Activated T-cell treated with anti-CD3 and anti-CD28 coated beads, Interleukin-2, amount 50 U/mL, for 48 hours (primary cell): ENCODE measurements at regions not wholly inside any gene's neighbourhood (a gene's known extent, or its start where the extent isn't known, plus 50 kb on each side); places are given as distances from the start of the nearest gene placed in this dataset.
"Not testable (repeated sequence)": the region's sequence is repeated elsewhere in the genome, so short reads cannot be mapped to it uniquely, and the experiment has no call there.

Experiments
- DNase-seq, 2 experiments: peaks; one replicate each; pipeline ENCODE4 v3.0.0-alpha.2; 2020

GRCh38 chr5:106401561-106401960, 1269.2 kb downstream of the EFNA5 start:
- no peak for DNase-seq

- no peak for DNase-seq
Observed at GRCh38 chr5:106399391-106399790, 1271.3 kb downstream of the EFNA5 start.

DNA sequence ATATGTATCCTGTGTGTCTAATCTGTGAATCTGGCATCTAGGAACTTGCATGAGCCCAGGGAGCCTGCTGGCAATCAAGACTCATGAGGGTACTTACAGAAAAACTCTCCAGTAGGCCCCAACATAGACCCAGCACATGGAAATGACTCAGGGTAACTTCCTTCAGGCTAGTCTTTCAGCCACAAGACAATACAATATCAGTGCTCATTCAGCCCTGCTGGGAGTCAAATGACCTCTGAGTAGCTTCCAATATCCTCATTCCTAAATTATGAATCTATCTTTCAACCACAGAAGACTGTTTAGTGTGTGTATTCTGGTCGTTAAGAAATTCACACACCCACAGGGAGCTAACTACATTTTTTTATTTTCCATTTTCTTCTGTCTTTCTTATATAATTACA, 1273.0 kb downstream of the EFNA5 start:
- no peak for DNase-seq

GRCh38 chr5:106393276-106393675, 1277.5 kb downstream of the EFNA5 start:
- DNase-seq = no peak

DNA sequence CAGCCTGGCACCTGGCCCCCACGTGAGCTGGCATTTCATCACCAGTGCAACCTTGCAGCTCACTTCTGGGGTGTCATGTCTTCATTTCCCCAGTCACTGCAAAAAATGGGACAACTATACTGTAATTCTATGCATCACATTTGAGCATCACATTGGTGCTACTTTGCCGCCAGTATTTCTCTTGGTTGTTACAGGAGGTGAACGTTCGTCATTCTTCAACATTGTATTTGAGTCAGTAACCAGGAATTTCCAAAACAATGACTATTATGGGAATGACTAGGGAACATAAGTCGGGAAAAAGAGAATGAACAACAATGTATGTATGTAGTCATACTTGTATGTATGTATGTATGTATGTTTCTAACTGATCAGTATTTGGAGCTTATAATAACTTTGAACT, 1278.0 kb downstream of the EFNA5 start:
- DNase-seq = no peak

DNA sequence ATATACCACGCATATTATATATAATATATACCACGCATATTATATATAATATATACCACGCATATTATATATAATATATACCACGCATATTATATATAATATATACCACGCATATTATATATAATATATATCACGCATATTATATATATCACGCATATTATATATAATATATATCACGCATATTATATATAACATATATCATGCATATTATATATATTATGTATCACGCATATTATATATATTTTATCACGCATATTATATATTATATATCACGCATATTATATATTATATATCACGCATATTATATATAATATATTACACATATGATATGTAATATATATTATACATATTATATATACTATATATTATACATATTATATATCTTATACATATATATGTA, 1283.0 kb downstream of the EFNA5 start:
- DNase-seq = not testable (repeated sequence)

DNA sequence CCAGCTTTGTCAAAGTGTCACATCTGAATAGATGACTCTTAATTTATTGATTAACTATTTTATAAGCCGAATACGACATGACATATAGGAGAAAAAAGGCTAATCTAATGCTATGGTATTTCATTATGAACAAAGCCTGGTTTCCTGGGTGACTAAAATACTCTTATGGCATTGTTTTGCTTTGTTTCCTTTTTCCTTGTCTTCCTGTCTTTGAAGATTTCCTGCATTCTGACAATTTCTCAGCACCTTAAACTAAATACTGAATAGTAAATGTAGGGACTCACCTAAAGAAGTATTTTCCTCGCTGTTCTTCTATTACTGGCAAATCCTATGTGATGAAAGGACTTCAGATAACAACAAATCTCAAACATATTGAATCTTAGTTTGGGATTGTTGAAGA, 1284.5 kb downstream of the EFNA5 start:
- no peak for DNase-seq

- DNase-seq = no peak
Observed at GRCh38 chr5:106380736-106381135, 1290.0 kb downstream of the EFNA5 start.

DNA sequence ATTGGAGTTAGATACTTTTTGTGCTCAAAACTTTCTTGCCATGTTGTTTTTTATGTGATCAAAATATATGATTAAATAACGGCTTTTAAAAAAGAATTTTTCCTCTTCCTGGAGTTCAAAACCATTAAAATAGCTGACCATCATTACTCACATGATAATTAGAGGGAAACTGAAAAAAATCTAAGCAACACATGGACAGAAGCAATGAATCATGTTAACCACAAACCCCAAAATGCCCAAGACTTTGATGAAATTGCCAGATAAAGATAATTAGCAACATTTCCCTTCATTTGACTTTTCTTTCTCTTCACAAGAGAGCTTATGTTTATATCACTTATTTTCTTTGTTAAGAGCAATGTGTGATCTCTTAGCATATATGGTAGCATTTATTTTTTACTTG, 1294.2 kb downstream of the EFNA5 start:
- DNase-seq = no peak

GRCh38 chr5:106374956-106375355, 1295.8 kb downstream of the EFNA5 start:
- DNase-seq = no peak

DNA sequence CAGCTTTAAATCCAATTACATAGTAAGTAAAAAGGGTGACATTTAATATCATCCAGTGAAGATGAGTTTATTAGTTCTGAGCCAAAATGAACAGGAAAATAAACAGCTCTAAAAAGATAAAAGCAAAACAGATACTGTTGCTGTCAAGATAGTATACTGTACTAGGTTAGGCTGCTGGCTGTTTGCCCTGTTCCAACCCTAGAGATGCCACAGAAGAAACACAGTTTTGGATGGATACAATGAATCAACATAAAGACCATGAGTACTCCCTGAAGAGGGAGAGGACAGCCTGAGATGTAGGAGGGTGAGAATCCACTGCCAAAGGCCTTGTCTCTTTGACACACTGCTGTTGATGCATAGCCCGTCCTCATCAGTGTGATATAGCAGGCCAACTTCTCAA, 1302.7 kb downstream of the EFNA5 start:
- no peak for DNase-seq

DNA sequence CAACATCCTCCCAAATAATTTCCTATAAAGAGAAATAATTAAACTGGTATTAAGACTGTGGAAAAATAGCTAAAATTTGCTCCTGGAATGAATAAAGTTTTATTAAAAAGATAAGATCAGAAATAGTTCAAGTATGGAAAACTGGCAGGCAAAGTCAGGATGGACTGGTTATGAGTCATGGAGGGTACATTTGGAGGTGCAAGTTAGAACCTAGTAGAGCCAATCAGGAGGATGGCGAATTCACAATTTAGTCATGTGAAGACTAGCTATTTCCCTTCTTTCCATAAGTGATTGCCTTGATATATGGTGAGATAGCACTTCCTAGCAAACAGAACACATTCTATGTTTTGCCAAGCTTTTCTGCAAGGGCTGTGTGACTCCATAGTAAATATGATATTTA, 1303.5 kb downstream of the EFNA5 start:
- DNase-seq = no peak

- no peak for DNase-seq
Observed at GRCh38 chr5:106363578-106363977, 1307.2 kb downstream of the EFNA5 start.

DNA sequence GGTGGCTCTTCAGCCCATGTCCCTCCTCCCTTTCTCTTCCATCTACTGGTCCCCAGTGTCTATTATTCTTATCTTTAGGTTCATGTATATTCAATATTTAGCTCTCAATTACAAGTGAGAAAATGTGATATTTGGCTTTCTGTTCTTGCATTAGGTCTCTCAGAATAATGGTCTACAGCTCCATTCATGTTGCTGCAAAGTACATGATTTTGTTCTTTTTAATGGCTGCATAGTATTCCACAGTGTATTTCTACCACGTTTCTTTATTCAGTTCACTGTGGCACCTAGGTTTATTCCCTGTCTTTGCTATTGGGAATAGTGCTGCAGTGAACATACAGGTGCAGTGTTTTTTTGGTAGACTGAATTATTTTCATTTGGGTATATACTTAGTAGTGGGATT, 1308.8 kb downstream of the EFNA5 start:
- DNase-seq = no peak

DNA sequence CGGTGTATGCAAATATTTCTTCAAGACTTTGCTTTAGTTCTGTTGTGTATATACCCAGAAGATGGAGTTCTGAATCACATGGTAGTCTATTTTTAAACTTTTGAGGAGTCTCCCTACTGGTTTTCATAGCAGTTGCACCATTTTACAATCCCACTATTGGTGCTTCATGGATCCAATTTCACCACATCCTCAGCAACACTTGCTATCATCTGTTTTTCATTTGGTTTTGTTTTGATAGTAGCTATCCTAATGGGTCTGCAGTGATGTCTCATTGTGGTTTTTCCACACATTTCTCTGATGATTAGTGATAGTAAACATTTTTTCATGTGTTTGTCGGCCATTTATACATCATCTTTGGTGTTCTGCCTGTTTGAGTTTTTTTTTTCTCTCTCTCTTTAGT, 1339.3 kb downstream of the EFNA5 start:
- DNase-seq = no peak

DNA sequence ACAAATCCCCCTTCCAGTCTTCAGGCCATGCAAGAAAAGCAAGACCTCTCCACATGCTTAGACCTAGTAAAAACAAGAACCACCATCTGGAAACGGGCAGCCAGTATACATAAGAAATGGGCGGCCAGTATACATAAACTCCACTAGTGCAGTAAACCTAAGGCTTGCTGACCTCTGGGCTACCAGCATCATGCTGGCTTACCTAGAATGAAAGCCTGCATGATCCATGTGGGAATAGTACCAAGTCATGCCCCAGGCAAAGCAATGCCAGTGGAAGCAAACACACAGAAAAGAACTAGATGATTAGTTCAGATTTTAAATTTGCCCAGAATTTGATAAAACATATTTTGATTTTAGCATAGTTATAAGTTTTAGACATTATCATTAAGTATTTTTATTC, 1346.4 kb downstream of the EFNA5 start:
- DNase-seq = no peak

DNA sequence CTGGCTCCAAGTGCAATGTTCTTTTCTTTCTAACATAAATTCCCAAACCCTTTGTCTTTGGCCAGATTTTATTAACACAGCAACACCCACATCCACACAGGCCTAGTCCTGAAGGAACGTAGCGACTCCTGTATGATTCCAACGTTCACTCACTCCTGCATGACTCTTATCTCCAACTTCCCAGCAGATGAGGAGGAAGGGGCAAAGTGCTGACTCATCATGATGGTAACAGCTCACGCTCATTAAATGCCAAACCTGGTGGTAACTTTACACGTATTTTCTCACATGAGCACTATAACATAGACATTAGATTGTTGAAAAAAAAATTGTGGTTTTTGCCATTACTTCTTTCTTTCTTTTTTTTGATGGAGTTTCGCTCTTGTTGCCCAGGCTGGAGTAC, 1349.5 kb downstream of the EFNA5 start:
- DNase-seq = no peak

DNA sequence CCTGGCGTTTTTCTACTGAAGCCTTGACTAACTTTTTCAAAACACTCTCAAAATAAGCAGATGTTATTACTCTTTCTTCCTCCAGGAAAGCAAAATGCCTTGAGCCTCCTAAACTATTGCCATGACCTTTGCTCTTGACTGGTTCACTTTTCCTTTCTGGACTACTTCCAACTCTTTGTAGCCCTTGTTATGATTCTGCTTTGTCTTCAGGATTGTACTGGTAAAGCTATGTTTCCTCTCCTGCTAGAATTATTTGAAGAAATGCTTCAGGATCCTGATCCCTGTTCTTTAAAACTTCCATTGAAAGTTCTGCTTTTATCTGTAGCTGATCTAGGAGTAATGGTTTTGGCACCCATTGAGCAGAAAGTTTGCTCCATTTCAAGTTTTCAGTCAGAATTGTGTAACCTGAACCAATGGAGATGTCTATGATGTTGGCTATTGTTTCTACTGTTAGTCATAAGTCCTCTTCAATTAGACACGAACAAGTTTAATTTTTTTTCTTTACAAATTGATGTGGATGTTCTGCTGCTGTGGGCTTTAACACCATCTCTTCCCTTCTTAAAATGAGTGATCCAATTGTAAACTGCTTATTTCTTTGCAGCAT, 1356.4 kb downstream of the EFNA5 start:
- DNase-seq = no peak

- DNase-seq = no peak
Observed at GRCh38 chr5:106312360-106312759, 1358.4 kb downstream of the EFNA5 start.

DNA sequence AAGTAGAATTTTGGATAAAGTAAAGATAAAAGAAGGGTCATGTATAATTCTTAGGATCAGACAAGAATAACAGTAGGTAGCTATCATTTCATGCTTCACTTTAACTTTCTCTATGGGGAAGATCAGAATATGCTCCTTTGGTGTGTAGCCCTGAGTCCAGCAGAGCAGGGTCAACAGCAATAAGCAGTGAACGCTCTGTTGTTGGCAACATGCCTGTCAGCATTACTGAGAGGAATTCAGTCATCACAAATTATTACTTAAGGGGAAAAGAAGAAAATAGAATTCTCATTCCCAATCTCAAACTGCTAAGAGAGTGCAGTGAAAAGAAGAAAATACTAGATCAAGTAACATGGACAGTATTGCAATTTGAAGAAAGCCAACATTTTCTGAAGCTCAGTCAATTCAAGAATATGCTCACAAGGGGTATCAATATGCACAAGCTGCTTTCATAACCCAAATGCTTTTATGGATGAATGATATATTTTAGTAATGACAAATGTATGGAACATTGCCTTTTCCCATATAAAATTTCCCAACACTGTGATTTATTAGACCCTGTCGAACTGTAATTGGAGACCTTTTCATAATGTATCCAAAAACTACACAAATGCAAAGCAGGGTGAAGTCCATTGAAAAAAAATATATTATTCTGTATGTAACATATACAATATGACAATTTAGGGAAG, 1359.4 kb downstream of the EFNA5 start:
- no peak for DNase-seq

GRCh38 chr5:106307265-106307664, 1363.5 kb downstream of the EFNA5 start:
- no peak for DNase-seq

DNA sequence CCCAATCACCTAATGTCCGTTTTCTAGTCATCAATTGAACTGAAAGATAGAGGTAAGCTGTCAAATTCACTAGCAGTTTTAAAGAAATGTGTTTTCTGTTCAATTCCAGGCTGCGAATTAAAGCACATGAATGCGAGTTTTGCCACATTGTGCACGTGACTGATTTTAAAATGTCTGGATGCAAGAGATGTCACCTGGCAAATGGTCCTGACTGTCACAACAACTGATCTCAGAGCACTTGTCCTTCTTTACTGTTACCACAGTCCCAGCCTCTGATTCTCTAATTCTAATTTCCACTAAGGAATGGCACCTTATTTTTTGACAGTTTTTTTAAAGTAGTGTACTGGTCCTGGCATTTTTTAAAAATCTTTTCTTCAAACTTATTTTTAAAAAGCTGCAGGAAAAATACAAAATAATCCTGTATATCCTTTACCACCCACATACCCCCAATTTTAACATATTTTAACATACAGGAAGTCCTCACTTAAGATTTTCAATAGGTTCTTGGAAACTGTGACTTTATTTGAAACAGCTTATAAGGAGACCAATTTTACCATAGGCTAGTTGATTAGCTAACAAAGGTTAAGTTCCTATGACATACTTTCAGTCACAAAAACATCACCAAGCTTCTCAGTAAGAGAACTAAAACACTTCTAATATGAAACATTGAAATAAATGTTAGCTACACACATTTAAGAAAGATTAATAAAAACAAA, 1364.3 kb downstream of the EFNA5 start:
- DNase-seq = no peak

DNA sequence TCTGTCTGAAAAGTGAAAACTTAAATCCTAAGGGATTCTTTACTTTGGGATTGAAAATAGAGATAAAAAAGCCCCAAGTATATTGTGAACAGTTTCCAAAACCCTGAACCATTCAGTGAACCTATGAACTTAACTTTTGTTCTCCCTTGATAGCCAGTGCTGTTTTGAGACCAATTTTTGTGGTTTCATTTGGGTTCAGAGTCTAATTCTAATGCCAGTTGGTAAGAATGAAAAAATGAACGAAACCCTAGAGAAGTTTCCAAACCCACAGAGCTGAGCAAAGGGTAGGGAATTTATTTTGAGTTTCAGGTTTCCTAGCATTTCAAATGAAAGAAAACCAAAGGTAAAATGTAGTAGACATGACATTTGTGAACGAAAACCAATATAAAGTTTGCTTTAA, 1366.8 kb downstream of the EFNA5 start:
- DNase-seq = no peak

GRCh38 chr5:106292654-106293053, 1378.1 kb downstream of the EFNA5 start:
- no peak for DNase-seq
